Adrenal gland (tissue), 5 donors: ENCODE measurements at regions not wholly inside any gene's neighbourhood (a gene's known extent, or its start where the extent isn't known, plus 50 kb on each side); places are given as distances from the start of the nearest gene placed in this dataset.

Experiments used
- CTCF ChIP-seq, 6 experiments: fragments of 450-650 bp in 4 of 6; fragments of 200-600 bp in 2 of 6; sonication (generic) in 1 of 6; IDR thresholded peaks; 1 replicate in 5 of 6; 2 replicates in 1 of 6; pipeline versions ENCODE4 v1.5.1 to v1.8.0; 2016 to 2021; ENCODE audit warnings: antibody characterized with exemption in 6 of 6, mild to moderate bottlenecking in 2 of 6, moderate library complexity in 1 of 6
- POLR2A ChIP-seq, 2 donors: fragments of 450-650 bp; IDR thresholded peaks; one replicate each; pipeline ENCODE4 v1.6.1; 2017; ENCODE audit warnings: antibody characterized with exemption in 2 of 2, mild to moderate bottlenecking in 2 of 2, moderate library complexity in 1 of 2
- donor health status: DM: no; HTN: no; CAD: no.

DNA sequence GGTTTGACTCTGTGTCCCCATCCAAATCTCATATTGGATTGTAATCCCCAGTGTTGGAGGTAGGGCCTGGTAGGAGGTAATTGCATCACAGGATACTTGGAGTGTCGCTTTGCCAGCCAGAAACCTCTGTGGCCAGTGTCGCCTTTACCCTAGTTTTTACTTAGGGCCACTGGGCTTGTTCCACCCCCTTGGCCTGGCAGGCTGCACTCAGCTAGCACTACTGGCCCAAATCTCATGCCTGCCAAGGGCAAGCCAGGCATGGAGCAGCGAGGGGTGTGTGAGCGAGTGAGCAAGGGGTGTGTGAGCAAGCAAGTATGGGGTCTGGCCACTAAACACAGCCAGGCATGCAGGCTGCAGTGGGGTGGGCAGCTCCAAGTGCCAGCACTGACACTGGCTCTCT lies 178.7 kb upstream of the MGAT5 start:
- TF ChIP-seq CTCF (IDR thresholded peaks at IDR 0.05) (no peak), POLR2A (IDR thresholded peaks at IDR 0.05) (no peak)
